DND-41 (cell line): ENCODE measurements at regions not wholly inside any gene's neighbourhood (a gene's known extent, or its start where the extent isn't known, plus 50 kb on each side); places are given as distances from the start of the nearest gene placed in this dataset.

Experiments
- ATAC-seq: fragments of 200-7000 bp; cut with Tn5 transposase; 3 replicates; pipeline ENCODE4 v1.9.1; 2021; ENCODE audit warnings: low read depth; ENCODE audit not compliant: insufficient read depth
- DNase-seq: peaks from one replicate; pipeline ENCODE4 v3.0.0-alpha.2; 2020
- H2AFZ ChIP-seq: 2 replicates; pipeline ENCODE4 v1.6.0; 2012; ENCODE audit warnings: low read depth, low read length
- H3K27ac ChIP-seq: 2 replicates; pipeline ENCODE4 v1.5.1; 2012; ENCODE audit warnings: low read length, inconsistent platforms
- H3K27me3 ChIP-seq: fragments of 200-600 bp; sonication (generic); 2 replicates; pipeline ENCODE4 v1.6.0; 2012; ENCODE audit warnings: low read length, mild to moderate bottlenecking, inconsistent platforms; ENCODE audit not compliant: insufficient read depth, poor library complexity
- H3K36me3 ChIP-seq: 2 replicates; pipeline ENCODE4 v1.5.1; 2012; ENCODE audit warnings: low read length, inconsistent platforms; ENCODE audit not compliant: insufficient read depth
- H3K4me1 ChIP-seq: 2 replicates; pipeline ENCODE4 v1.5.1; 2012; ENCODE audit warnings: mild to moderate bottlenecking, low read length; ENCODE audit not compliant: insufficient read depth
- H3K4me2 ChIP-seq: 2 replicates; pipeline ENCODE4 v1.6.0; 2012; ENCODE audit warnings: mild to moderate bottlenecking, moderate library complexity, low read length, inconsistent platforms; ENCODE audit not compliant: insufficient read depth
- H3K4me3 ChIP-seq, 2 experiments: fragments of 200-600 bp in 1 of 2; shearing (Covaris generic) in 1 of 2; 2 replicates each; pipeline ENCODE4 v1.5.1; 2012 to 2016; ENCODE audit warnings: inconsistent platforms in 2 of 2, low read length in 2 of 2, mild to moderate bottlenecking in 2 of 2, low read depth in 1 of 2, moderate library complexity in 1 of 2
- H3K79me2 ChIP-seq: 2 replicates; pipeline ENCODE4 v1.6.0; 2012; ENCODE audit warnings: low read length, inconsistent platforms; ENCODE audit not compliant: insufficient read depth
- H3K9ac ChIP-seq: 2 replicates; pipeline ENCODE4 v1.6.0; 2012; ENCODE audit warnings: low read depth, mild to moderate bottlenecking, inconsistent platforms, low read length, moderate library complexity
- H3K9me3 ChIP-seq: 2 replicates; pipeline ENCODE4 v1.5.1; 2012; ENCODE audit warnings: low read length, moderate library complexity, mild to moderate bottlenecking, inconsistent platforms; ENCODE audit not compliant: insufficient read depth, severe bottlenecking
- H4K20me1 ChIP-seq: 2 replicates; pipeline ENCODE4 v1.6.0; 2012; ENCODE audit warnings: low read length; ENCODE audit not compliant: insufficient read depth
- EZH2 ChIP-seq: IDR thresholded peaks from 3 replicates; pipeline ENCODE4 v1.6.1; 2012; ENCODE audit warnings: borderline replicate concordance, low read depth, mild to moderate bottlenecking, moderate library complexity, low read length, inconsistent platforms; ENCODE audit not compliant: severe bottlenecking
- TF ChIP-seq, protein P1 (sequence below): IDR thresholded peaks from 2 replicates; pipeline ENCODE4 v1.5.1; 2012; ENCODE audit warnings: borderline replicate concordance, low read length, moderate library complexity, mild to moderate bottlenecking; ENCODE audit not compliant: poor library complexity, severe bottlenecking; ENCODE audit errors: extremely low read depth

DNA sequence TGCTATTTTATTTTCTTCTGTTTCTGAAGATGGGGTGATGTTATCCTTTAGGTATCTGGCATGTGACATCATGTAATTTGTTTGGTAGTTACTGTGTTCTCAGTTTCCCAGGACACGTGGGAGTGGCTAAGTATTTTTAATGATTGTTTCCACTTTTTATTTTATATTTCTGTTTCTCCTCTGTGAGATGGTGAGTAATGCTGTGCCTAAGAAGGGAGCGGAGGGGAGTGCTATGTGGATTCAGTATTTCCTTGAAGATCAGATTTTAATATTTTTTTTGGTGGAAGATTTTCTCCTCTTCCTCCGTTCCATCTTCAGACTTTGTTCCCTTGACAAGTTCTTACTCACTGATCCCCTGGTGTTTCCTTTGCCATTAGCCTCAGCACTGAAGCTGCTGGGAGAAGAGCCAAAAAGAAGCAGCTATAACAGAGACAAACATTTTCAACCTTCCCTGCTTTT is 180.0 kb upstream of the MMADHC start:
- Histone ChIP-seq H2AFZ (no peak overlapping the region), H3K4me2 (no peak overlapping the region), H3K79me2 (no peaks in the 10 kb centered on the region), H4K20me1 (no peaks in the 10 kb centered on the region), H3K36me3 (no peaks in the 10 kb centered on the region), H3K9me3 (no peaks in the 10 kb centered on the region), H3K9ac (no peak overlapping the region), H3K4me3 (no peak overlapping the region), H3K4me1 (no peaks in the 10 kb centered on the region), H3K27ac (no peak overlapping the region), H3K27me3 (no peaks in the 10 kb centered on the region)
- DNase-seq (no peak), ATAC-seq (no peak)
- TF ChIP-seq EZH2: no peak
- TF ChIP-seq, protein P1, sequence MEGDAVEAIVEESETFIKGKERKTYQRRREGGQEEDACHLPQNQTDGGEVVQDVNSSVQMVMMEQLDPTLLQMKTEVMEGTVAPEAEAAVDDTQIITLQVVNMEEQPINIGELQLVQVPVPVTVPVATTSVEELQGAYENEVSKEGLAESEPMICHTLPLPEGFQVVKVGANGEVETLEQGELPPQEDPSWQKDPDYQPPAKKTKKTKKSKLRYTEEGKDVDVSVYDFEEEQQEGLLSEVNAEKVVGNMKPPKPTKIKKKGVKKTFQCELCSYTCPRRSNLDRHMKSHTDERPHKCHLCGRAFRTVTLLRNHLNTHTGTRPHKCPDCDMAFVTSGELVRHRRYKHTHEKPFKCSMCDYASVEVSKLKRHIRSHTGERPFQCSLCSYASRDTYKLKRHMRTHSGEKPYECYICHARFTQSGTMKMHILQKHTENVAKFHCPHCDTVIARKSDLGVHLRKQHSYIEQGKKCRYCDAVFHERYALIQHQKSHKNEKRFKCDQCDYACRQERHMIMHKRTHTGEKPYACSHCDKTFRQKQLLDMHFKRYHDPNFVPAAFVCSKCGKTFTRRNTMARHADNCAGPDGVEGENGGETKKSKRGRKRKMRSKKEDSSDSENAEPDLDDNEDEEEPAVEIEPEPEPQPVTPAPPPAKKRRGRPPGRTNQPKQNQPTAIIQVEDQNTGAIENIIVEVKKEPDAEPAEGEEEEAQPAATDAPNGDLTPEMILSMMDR: no peak

DNA sequence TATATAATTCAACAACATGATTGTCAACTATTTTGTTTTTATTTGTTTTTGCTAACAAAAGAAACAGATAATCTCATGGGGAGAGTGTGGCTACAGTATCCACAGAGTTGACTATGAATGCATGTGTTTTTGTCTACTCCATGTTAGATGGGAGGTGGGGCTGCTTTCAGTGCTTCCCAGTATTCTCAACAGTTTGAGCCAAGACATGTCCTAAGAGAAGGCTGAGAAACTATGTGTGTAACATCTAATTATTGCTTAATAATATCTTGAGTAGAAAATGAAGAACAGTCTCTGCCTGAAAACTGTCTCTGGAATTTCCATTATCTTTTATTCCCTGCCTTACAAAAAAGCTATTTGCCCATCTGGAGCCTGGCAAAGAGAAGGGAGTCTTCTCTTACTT is 178.8 kb upstream of the MMADHC start:
- Histone ChIP-seq H2AFZ (no peak overlapping the region), H3K27ac (no peak overlapping the region), H3K9me3 (no peaks in the 10 kb centered on the region), H3K4me1 (no peaks in the 10 kb centered on the region), H3K4me3 (no peak overlapping the region), H3K9ac (no peak overlapping the region), H3K27me3 (no peaks in the 10 kb centered on the region), H4K20me1 (no peaks in the 10 kb centered on the region), H3K79me2 (no peaks in the 10 kb centered on the region), H3K4me2 (no peak overlapping the region), H3K36me3 (no peaks in the 10 kb centered on the region)
- ATAC-seq: no peak
- DNase-seq: no peak
- no peak for TF ChIP-seq EZH2
- TF ChIP-seq, protein P1: no peak

DNA sequence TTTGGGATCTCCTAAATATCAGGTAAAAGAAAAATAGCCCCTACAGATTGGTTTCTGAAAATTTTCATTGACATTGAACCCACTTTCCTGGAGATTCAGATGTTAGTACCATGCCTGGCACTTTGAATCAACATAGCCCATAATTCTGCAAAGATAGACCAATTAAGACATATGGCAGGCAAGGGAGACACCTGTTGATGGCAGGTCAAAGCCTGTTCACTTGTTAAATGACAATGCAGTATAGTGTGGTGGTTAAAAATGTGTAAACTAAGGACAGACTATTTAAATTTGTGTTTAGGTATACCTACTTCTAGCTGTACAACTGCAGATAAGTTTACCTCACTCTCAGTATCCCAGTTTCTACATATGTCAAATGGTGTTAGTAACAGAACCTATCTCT is 178.1 kb upstream of the MMADHC start:
- TF ChIP-seq EZH2: no peak
- TF ChIP-seq, protein P1: no peak
- no peaks in the 10 kb centered on the region for H3K79me2 ChIP-seq
- no peak for DNase-seq
- no peaks in the 10 kb centered on the region for H4K20me1 ChIP-seq
- no peaks in the 10 kb centered on the region for H3K9me3 ChIP-seq
- H2AFZ ChIP-seq: no peak overlapping the region
- no peak overlapping the region for H3K9ac ChIP-seq
- ATAC-seq: no peak
- H3K4me3 ChIP-seq: no peak overlapping the region
- no peak overlapping the region for H3K27ac ChIP-seq
- H3K36me3 ChIP-seq: no peaks in the 10 kb centered on the region
- H3K4me2 ChIP-seq: no peak overlapping the region
- no peaks in the 10 kb centered on the region for H3K27me3 ChIP-seq
- H3K4me1 ChIP-seq: no peaks in the 10 kb centered on the region

DNA sequence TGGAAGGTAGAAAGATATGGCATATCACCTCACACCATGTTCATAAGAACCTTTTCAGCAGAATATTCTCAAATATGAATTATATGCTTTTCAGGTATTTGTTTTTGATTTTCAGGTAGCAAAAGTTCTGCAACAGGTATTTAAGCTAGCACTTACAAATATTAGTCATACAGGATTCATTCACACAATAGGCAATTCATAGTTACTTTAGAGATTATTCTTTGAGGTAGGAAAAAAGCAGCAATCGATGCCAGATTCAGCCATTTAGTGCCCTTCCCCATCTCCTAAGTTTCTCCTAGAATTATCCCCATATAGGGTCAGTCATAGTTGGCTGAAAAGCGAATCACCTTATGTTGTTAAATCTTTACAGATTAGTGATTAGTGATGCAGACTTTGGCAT is 177.4 kb upstream of the MMADHC start:
- Histone ChIP-seq H3K4me1 (no peaks in the 10 kb centered on the region), H3K4me3 (no peak overlapping the region), H3K9ac (no peak overlapping the region), H3K9me3 (no peaks in the 10 kb centered on the region), H3K27me3 (no peaks in the 10 kb centered on the region), H3K4me2 (no peak overlapping the region), H3K79me2 (no peaks in the 10 kb centered on the region), H2AFZ (no peak overlapping the region), H3K27ac (no peak overlapping the region), H3K36me3 (no peaks in the 10 kb centered on the region), H4K20me1 (no peaks in the 10 kb centered on the region)
- ATAC-seq (no peak), DNase-seq (no peak)
- TF ChIP-seq, protein P1: no peak
- TF ChIP-seq EZH2: no peak
